ENCODE measurements at regions not wholly inside any gene's neighbourhood (a gene's known extent, or its start where the extent isn't known, plus 50 kb on each side); places are given as distances from the start of the nearest gene placed in this dataset.
A peak's percentile ranks its signal among the peaks of the same experiment; 100 is the strongest.

- Mint-ChIP-seq H3K27ac (no peak overlapping the region), H3K27me3 (peaks cover 0 to 9% (median 0%) of the 10 kb centered on the region in 5 donors), H3K4me3 (no peak overlapping the region), H3K36me3 (no peaks in the 10 kb centered on the region), H3K4me1 (peaks cover 0 to 2% (median 0%) of the 10 kb centered on the region in 4 donors), H3K9me3 (peaks cover 0 to 3% (median 0%) of the 10 kb centered on the region in 9 donors)
- DNase-seq (no peak), ATAC-seq (no peak)
- POLR2A ChIA-PET = no interaction called here
Observed at GRCh38 chr2:20549691-20550348, 101.1 kb downstream of the HS1BP3 start.

GRCh38 chr2:20551260-20551944 lies 99.5 kb downstream of the HS1BP3 start:
- POLR2A ChIA-PET = no interaction called here
- no peaks in the 10 kb centered on the region for H3K36me3 Mint-ChIP-seq
- H3K4me3 Mint-ChIP-seq = no peak overlapping the region
- H3K27me3 Mint-ChIP-seq = peaks cover 0 to 6% (median 0%) of the 10 kb centered on the region in 5 donors
- no peak overlapping the region for H3K27ac Mint-ChIP-seq
- H3K4me1 Mint-ChIP-seq = peaks cover 0 to 2% (median 0%) of the 10 kb centered on the region in 4 donors
- DNase-seq = no peak
- no peak for ATAC-seq
- no peaks in the 10 kb centered on the region for H3K9me3 Mint-ChIP-seq

- Mint-ChIP-seq H3K36me3 (no peaks in the 10 kb centered on the region), H3K4me1 (peaks cover 0 to 2% (median 0%) of the 10 kb centered on the region in 4 donors), H3K9me3 (no peaks in the 10 kb centered on the region), H3K27ac (no peak overlapping the region), H3K27me3 (peaks cover 0 to 4% (median 0%) of the 10 kb centered on the region in 5 donors), H3K4me3 (no peak overlapping the region)
- ATAC-seq (no peak), DNase-seq (peak in 1 of 10 donors; percentile 18)
- POLR2A ChIA-PET = no interaction called here
Observed at GRCh38 chr2:20551945-20552328, 99.0 kb downstream of the HS1BP3 start.

GRCh38 chr2:20552847-20553246 lies 98.1 kb downstream of the HS1BP3 start:
- no peaks in the 10 kb centered on the region for H3K9me3 Mint-ChIP-seq
- H3K27me3 Mint-ChIP-seq = peaks cover 0 to 4% (median 0%) of the 10 kb centered on the region in 5 donors
- no peaks in the 10 kb centered on the region for H3K36me3 Mint-ChIP-seq
- POLR2A ChIA-PET = no interaction called here
- no peak overlapping the region for H3K27ac Mint-ChIP-seq
- H3K4me3 Mint-ChIP-seq = no peak overlapping the region
- ATAC-seq = no peak
- DNase-seq = no peak
- H3K4me1 Mint-ChIP-seq = peaks cover 0 to 2% (median 0%) of the 10 kb centered on the region in 4 donors

DNA sequence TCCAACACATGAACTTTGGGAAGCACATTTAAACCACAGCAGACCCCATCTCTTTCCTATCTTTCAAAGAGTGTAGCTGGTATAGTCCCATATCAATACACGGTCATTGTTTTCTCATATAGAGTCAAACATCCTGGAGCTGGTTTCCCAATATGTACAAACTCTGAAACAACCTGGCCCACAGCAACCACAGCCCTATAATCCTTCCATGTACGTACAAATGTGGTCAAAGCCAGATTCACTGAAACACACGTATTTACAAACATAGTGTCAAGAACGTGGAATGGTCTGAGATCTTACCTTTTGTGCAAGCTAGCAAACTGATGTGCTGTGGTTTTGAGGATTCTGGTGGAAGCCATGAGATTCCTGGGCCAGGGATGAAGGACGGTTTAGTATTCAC lies 97.3 kb downstream of the HS1BP3 start:
- ATAC-seq (no peak), DNase-seq (no peak)
- Mint-ChIP-seq H3K27me3 (peaks cover 0 to 6% (median 2%) of the 10 kb centered on the region in 5 donors), H3K9me3 (no peaks in the 10 kb centered on the region), H3K4me3 (no peak overlapping the region), H3K27ac (no peak overlapping the region), H3K36me3 (no peaks in the 10 kb centered on the region), H3K4me1 (peaks cover 0 to 2% (median 0%) of the 10 kb centered on the region in 4 donors)
- POLR2A ChIA-PET = no interaction called here

DNA sequence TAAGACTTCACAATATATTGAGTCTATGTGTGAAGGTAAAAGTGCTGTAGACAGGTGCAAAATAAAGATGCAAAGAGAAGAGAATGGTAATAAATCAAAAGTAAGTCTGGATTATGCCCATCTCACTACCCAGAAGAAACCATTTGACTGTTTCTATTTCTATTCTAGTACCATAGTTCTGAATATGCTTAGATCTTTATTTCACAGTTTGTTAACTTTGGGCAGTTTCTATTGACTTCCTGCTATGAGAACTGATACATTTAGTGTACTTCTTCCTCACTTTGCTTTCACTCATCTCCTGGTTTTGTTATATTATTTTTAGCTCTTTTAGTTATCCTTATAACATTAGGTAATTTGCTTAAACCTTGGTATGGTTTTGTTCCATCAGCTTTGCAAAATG lies 94.9 kb downstream of the HS1BP3 start:
- no peaks in the 10 kb centered on the region for H3K36me3 Mint-ChIP-seq
- peaks cover 0 to 2% (median 0%) of the 10 kb centered on the region in 4 donors for H3K4me1 Mint-ChIP-seq
- no peaks in the 10 kb centered on the region for H3K9me3 Mint-ChIP-seq
- H3K27me3 Mint-ChIP-seq = peaks cover 0 to 10% (median 2%) of the 10 kb centered on the region in 5 donors
- no peak overlapping the region for H3K27ac Mint-ChIP-seq
- DNase-seq (no peak), ATAC-seq (no peak)
- no peak overlapping the region for H3K4me3 Mint-ChIP-seq
- POLR2A ChIA-PET = no interaction called here

DNA sequence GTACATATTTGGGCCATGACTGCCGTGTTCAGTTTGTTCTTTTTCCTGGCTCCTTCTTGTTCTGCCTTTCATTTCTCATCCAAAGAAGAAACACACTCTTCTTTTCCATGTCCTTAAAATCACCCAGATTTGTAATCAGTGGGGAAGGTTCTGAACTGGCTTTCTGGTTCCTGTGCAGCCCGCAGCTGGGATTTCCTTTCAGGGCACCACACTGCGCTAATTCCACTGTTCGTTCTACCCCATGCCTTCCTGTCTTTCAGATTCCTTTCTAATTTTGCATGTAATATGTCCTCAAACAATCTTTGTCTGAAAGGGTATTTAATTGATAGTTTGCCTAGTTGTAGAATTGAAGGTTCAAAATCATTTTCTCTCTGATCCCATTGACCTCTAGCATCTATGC lies 94.1 kb downstream of the HS1BP3 start:
- ATAC-seq = no peak
- Mint-ChIP-seq H3K36me3 (no peaks in the 10 kb centered on the region), H3K27ac (no peak overlapping the region), H3K9me3 (no peaks in the 10 kb centered on the region), H3K27me3 (peaks cover 0 to 15% (median 4%) of the 10 kb centered on the region in 5 donors), H3K4me1 (peaks cover 0 to 2% (median 0%) of the 10 kb centered on the region in 4 donors), H3K4me3 (no peak overlapping the region)
- no peak for DNase-seq
- POLR2A ChIA-PET = no interaction called here

GRCh38 chr2:20557226-20557625 lies 93.7 kb downstream of the HS1BP3 start:
- no peaks in the 10 kb centered on the region for H3K36me3 Mint-ChIP-seq
- DNase-seq (no peak), ATAC-seq (no peak)
- H3K9me3 Mint-ChIP-seq = no peaks in the 10 kb centered on the region
- H3K4me3 Mint-ChIP-seq = no peak overlapping the region
- H3K27ac Mint-ChIP-seq = no peak overlapping the region
- POLR2A ChIA-PET = no interaction called here
- peaks cover 0 to 11% (median 4%) of the 10 kb centered on the region in 5 donors for H3K27me3 Mint-ChIP-seq
- no peaks in the 10 kb centered on the region for H3K4me1 Mint-ChIP-seq

DNA sequence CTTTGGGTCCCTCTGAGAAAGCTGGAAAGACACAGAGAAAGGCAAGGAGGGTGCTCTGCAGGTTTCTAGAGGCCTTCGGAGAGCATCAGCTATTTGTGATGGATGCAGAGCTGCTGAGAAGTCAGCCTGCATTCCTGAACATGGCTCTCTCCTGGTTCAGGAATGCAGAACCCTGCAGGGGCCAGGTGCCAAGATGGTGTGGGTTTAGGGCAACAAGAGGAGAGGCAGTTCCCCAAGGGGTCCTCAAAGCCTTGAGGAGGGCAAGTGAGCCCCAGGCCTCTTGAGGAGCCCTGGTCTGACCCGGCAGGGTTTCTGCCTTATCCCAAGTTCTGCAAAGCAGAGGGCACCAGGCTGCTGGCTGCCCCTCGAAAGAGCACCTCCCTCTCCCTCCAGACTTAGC lies 93.3 kb downstream of the HS1BP3 start:
- Mint-ChIP-seq H3K4me3 (no peak overlapping the region), H3K27me3 (peaks cover 0 to 11% (median 4%) of the 10 kb centered on the region in 5 donors), H3K36me3 (no peaks in the 10 kb centered on the region), H3K27ac (no peak overlapping the region), H3K4me1 (no peaks in the 10 kb centered on the region), H3K9me3 (no peaks in the 10 kb centered on the region)
- ATAC-seq (no peak), DNase-seq (no peak)
- POLR2A ChIA-PET = no interaction called here

DNA sequence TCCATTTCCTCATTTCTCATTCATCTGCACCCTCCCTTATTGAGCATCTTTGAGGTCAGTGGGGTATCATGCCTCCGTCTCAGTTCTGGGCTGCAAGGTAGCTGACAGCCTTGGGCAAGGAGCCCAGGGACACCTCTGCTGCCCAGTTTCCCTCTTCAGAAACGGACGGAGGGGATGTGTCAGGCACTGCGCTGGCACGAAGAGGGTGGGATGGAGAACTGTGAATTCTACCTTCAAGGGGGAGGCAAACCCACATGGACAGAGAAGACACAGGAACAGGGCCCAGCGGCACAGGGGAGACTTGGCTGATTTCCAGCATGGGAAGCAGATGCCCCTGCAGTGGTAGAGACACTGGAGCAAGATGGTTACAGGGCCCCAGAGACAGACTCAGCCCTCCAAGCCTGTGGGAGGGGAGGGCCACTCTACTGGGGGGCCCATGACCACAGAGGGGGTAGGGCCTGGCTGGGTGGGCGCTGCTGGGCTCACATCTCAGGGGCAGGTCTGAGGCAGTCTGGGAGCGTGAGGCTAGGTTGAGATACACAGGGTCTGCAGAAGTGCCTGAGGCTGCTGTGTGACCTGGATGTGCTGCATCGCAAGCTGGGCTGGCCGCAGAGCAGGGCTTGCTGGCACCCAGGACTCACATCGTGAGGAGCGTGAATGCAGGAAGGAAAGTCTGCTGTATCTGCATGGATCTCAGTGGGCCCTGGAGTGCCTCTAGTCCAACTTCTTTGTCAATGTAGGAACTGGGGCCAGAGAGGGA lies 92.3 kb downstream of the HS1BP3 start:
- ATAC-seq (no peak), DNase-seq (no peak)
- Mint-ChIP-seq H3K4me3 (no peak overlapping the region), H3K9me3 (no peaks in the 10 kb centered on the region), H3K27me3 (peaks cover 0 to 11% (median 4%) of the 10 kb centered on the region in 5 donors), H3K27ac (no peak overlapping the region), H3K36me3 (no peaks in the 10 kb centered on the region), H3K4me1 (no peaks in the 10 kb centered on the region)
- POLR2A ChIA-PET = no interaction called here

GRCh38 chr2:20559277-20559676 lies 91.6 kb downstream of the HS1BP3 start:
- Mint-ChIP-seq H3K9me3 (no peaks in the 10 kb centered on the region), H3K27ac (no peak overlapping the region), H3K27me3 (peaks cover 0 to 11% (median 4%) of the 10 kb centered on the region in 5 donors), H3K36me3 (no peaks in the 10 kb centered on the region), H3K4me3 (no peak overlapping the region), H3K4me1 (no peaks in the 10 kb centered on the region)
- DNase-seq (no peak), ATAC-seq (no peak)
- POLR2A ChIA-PET = no interaction called here

DNA sequence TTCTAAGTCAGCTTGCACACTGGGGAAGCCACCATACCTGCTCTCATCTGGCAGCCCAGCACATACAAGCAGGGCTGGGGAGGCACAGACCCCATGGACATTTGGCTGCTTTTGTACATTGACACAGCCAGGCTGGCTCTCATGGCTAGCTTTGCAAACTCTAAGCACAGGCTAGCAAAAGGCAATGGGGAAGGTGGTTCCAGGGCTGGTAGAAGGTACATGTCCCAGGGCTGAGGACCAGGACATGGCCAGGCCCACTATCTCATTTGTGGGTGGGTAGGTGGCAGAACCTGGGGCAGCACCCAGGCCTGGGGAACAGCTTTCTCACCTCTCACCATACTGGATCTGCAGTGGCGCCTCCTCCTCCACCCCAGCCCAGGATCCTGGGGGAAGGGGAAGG lies 90.9 kb downstream of the HS1BP3 start:
- no peaks in the 10 kb centered on the region for H3K4me1 Mint-ChIP-seq
- DNase-seq = no peak
- no peak for ATAC-seq
- no peaks in the 10 kb centered on the region for H3K36me3 Mint-ChIP-seq
- POLR2A ChIA-PET = no interaction called here
- H3K27me3 Mint-ChIP-seq = peaks cover 0 to 11% (median 4%) of the 10 kb centered on the region in 5 donors
- H3K4me3 Mint-ChIP-seq = peak overlapping the region in 1 of 10 donors; percentile 30
- no peak overlapping the region for H3K27ac Mint-ChIP-seq
- H3K9me3 Mint-ChIP-seq = no peaks in the 10 kb centered on the region
